ENCODE measurements at regions not wholly inside any gene's neighbourhood (a gene's known extent, or its start where the extent isn't known, plus 50 kb on each side); places are given as distances from the start of the nearest gene placed in this dataset.

DNA sequence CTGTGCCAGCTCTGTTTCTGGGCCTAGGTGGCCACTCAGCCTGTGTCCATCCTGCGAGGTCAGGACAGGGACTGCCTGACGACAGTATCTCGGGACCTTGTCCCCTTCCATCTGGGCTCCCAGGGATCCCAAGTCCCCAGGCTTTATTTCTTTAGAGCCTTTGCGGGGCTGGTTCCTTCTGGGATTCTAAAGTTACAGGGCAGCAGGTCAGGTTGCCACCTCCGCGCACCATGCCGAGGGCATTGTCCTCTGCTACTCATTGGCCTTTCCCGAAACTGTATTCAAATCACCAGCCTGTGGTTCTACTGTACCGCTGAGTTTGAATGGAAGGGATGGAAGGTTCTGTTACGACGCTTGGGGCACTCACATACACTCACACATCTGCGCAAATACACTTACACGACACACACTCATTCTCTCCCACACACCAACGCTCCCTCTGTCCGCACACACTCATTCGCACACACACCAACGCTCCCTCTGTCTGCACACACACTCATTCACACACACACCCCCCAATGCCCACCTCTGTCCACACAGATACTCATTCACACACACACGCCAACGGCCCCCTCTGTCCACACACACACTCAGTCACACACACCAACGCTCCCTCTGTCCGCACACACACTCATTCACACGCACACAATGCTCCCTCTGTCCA, 59.8 kb upstream of the THBS2 start:
- no peak for TF ChIP-seq CTCF (IDR thresholded peaks at IDR 0.05; ENCODE audit: insufficient read depth, low read depth, low read length)
- Histone ChIP-seq H3K27me3 (ENCODE audit: control insufficient read depth, insufficient read depth, low read length) (no peaks in the 10 kb centered on the region), H3K4me3 (ENCODE audit: low read depth, low read length) (no peak overlapping the region), H3K36me3 (ENCODE audit: control insufficient read depth, insufficient read depth, low read length) (no peaks in the 10 kb centered on the region)
- ChIA-PET POLR2A (no interaction called here), CTCF (interaction anchor here (2.3 kb wide), 1 partner anchor 8 kb away, joined by 8 read pairs; no protein-coding TSS in a partner anchor)
- DNase-seq (ENCODE audit: low read depth): no peak

GRCh38 chr6:169312658-169313346, 59.2 kb upstream of the THBS2 start:
- no peaks in the 10 kb centered on the region for H3K27me3 ChIP-seq (ENCODE audit: control insufficient read depth, insufficient read depth, low read length)
- no peak for TF ChIP-seq CTCF (IDR thresholded peaks at IDR 0.05; ENCODE audit: insufficient read depth, low read depth, low read length)
- H3K4me3 ChIP-seq (ENCODE audit: low read depth, low read length): no peak overlapping the region
- ChIA-PET CTCF (interaction anchor here (2.3 kb wide), 1 partner anchor 8 kb away, joined by 8 read pairs; no protein-coding TSS in a partner anchor), POLR2A (no interaction called here)
- DNase-seq (ENCODE audit: low read depth): no peak
- no peaks in the 10 kb centered on the region for H3K36me3 ChIP-seq (ENCODE audit: control insufficient read depth, insufficient read depth, low read length)

DNA sequence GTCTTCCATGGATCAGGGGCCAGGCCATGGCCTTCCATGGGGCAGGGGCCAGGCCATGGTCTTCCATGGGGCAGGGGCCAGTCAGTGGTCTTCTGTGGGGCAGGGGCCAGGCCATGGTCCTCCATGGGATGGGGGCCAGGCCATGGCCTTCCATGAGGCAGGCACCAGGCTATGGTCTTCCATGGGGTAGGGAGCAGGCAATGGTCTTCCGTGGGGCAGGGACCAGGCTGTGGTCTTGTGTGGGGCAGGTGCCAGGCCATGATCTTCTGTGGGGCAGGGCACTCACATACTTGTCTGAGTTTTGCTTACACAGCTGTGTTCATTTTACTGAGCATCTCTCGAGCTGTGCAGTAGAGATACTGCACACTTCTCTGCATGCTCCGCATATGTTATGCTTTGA, 57.3 kb upstream of the THBS2 start:
- H3K4me3 ChIP-seq (ENCODE audit: low read depth, low read length): no peak overlapping the region
- H3K36me3 ChIP-seq (ENCODE audit: control insufficient read depth, insufficient read depth, low read length): no peaks in the 10 kb centered on the region
- no peak for DNase-seq (ENCODE audit: low read depth)
- POLR2A ChIA-PET: no interaction called here
- CTCF ChIA-PET: interaction anchor here (2.3 kb wide), 1 partner anchor 10 kb away, joined by 8 read pairs; no protein-coding TSS in a partner anchor
- TF ChIP-seq CTCF (IDR thresholded peaks at IDR 0.05; ENCODE audit: insufficient read depth, low read depth, low read length): no peak
- H3K27me3 ChIP-seq (ENCODE audit: control insufficient read depth, insufficient read depth, low read length): no peaks in the 10 kb centered on the region
